HG02623 (cell line): ENCODE measurements at regions not wholly inside any gene's neighbourhood (a gene's known extent, or its start where the extent isn't known, plus 50 kb on each side); places are given as distances from the start of the nearest gene placed in this dataset.

Experiments used
- ATAC-seq: cut with Tn5 transposase; IDR thresholded peaks from one replicate; pipeline ENCODE4 v1.9.1; 2021; ENCODE audit warnings: moderate library complexity; ENCODE audit not compliant: unreplicated experiment

DNA sequence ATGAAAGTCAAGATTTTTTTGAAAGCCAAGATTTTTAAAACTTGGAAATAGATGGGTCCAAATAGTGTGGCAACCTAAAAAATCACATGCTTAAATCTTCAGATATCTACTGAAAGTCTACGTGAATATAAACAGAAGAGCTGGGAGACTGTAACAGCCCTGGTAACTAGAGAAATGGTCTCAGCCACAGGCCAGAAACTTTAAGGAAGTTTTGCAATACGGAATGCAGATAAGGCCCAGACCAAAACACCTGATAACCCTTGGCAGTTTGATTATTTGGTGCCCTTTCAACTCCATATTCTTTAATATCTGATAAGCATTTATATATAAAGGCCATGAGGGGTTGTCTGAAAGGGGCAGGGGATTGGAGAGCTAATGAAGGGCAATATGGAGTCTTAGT, 537.3 kb upstream of the TGFBR2 start:
- ATAC-seq, result no peak

DNA sequence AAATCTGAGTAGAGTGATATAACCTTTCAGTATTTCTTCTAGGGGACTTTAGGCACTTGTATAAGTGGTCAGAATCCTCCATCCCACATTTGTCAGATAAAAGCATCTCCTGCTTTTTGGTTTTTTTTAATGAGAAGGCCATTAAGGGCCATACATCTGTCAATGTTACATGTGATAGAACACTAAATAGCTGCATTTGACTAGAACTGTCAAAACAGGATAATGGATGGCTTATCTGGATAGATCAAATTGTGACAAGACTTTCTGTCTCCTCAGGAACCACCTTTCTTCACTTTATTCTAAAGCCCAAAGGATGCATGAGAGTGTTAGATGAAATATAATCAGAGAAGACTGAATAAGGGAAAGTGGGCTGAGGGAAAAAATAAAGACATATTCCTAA, 533.4 kb upstream of the TGFBR2 start:
- no peak for ATAC-seq

DNA sequence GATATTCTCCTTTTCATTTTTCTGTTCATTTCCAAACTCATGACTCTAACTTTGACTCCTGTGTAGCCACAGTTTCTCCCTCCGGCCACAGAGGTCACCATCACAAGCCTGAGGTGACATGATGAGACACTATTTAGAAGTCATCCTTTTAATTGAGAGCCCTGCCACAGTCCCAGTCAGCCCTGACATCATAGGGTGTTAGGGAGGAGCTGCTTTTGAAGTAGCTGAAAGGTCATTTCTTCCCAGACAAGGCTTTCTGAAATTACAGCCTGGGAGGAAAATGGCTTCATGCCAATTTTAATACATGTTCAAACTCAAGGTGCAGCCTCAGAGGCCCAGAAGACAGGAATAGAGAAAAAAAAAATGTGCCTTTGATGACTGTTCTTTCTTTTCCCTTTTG, 532.8 kb upstream of the TGFBR2 start:
- ATAC-seq, result no peak

DNA sequence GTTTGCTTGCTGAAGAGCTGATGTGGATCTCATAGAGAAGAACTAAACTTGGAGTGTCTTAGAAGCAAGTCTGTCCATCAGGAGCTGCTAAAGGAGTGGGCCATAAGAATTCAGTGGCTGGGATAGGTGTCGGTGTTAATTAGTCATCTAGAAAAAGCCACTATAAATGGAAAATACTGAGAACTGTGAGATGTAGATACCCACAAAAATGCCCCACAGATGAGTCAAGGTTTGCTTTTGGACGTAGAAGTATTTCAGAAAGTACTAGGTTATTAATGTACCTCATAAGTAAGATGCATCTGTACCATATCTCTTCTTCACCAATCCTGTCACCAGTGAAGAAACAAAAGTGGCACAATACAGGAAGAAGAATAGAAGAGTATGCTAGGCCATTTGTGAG, 530.9 kb upstream of the TGFBR2 start:
- ATAC-seq, result no peak

- no peak for ATAC-seq
Measured at GRCh38 chr3:30076899-30077298, 529.5 kb upstream of the TGFBR2 start.

- no peak for ATAC-seq
Measured at GRCh38 chr3:30077746-30078145, 528.7 kb upstream of the TGFBR2 start.

- no peak for ATAC-seq
Measured at GRCh38 chr3:30078736-30079135, 527.7 kb upstream of the TGFBR2 start.

DNA sequence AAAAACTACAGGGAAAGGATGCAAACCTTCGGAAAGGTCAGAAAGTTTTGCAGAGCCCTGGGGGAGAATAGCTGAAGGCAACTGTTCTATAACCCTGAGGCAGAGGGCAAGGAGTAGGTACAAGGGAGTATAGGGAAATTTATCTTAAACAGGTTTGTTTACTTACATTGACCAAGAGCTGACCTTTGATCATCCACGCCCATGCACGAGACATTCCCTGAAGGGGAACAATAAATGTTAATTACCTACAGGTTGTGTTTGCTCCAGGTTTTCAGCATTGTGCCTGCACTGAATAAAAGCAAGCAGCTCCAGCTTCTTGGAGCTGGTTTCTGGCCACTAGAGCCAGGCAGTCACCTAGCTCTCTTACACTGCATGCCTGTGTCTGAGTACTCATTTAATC, 524.5 kb upstream of the TGFBR2 start:
- no peak for ATAC-seq

GRCh38 chr3:30082652-30083051, 523.7 kb upstream of the TGFBR2 start:
- no peak for ATAC-seq

- no peak for ATAC-seq
Measured at GRCh38 chr3:30083315-30083714, 523.1 kb upstream of the TGFBR2 start.

- no peak for ATAC-seq
Measured at GRCh38 chr3:30084316-30084715, 522.1 kb upstream of the TGFBR2 start.

GRCh38 chr3:30084971-30085403, 521.4 kb upstream of the TGFBR2 start:
- no peak for ATAC-seq

- ATAC-seq, result no peak
Measured at GRCh38 chr3:30085486-30085885, 520.9 kb upstream of the TGFBR2 start.

GRCh38 chr3:30091686-30092085, 514.7 kb upstream of the TGFBR2 start:
- no peak for ATAC-seq

- no peak for ATAC-seq
Measured at GRCh38 chr3:30097022-30097650, 509.3 kb upstream of the TGFBR2 start.

- ATAC-seq, result no peak
Measured at GRCh38 chr3:30098243-30098642, 508.2 kb upstream of the TGFBR2 start.

DNA sequence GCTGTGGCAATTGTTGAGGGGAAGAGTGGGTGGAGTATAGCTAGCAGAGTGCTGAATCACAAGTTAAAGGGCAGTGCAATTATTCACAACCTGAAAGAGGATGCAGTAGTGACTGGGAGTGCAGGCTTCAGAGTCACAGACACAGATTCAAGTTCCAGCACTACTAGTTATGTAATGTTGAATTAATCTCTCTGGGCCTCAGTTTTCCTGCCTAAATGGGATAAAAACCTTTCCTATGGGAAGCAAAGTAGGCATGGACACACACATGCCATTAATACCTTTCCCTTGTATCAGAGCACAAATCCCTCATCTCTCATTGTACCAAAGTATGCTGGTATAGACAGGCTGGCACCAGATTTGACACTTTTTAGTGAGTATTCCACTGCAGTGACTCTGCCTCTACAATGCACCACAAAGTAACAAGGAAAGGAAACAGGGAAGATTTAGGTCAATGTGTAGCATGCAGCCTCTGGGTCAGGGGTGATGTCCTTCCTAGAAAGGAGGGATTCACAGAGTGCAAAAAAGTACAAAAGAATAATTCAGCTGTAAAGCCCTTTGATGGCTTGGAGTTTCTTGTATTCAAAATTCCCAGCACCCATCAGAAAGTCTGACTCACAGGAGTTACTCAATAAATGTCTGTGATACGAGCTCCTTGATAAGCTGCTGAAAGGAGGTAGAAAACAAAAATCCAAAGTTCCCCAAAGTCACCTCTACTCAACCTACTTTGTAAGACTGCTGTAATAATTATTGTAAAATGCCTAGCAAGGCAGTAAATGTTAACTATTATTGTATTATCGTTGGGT, 507.5 kb upstream of the TGFBR2 start:
- ATAC-seq, result no peak

- ATAC-seq, result no peak
Measured at GRCh38 chr3:30102356-30102755, 504.0 kb upstream of the TGFBR2 start.

DNA sequence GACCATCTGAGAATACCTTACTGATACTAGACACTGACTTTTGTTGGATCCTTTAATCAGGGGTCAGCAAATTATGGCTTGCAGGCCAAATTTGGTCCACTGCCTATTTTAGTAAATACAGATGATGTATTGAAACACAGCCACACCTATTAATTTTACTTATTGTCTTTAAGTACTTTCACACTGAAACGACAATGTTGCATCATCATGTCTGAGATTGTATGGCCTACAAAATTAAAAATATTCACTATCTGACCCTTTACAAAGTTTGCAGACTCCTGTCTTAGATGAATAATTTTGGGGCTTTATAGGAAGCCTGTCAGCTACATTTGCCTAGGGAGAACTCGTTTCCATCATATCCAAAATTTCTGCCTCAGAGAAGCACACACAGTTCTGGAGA, 503.2 kb upstream of the TGFBR2 start:
- no peak for ATAC-seq

DNA sequence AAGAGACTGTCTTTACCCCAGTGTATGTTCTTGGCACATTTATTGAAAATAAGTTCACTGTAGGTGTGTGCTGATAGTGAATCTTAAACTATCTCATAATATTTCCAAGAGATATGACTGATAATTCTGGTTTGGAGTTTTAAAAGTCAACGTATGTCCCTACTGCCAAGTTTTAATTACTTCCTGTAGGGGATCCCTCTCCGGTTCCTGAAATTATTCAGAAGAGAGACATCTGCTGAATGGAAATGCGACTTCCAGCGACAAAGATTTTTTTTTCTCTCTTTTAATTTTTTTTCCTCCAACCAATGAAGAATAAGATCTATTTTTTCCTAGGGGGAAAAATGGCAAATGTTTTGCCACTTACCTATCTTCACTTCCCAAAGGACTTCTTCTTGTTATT, 498.9 kb upstream of the TGFBR2 start:
- no peak for ATAC-seq

GRCh38 chr3:30112411-30112810, 494.0 kb upstream of the TGFBR2 start:
- no peak for ATAC-seq

- no peak for ATAC-seq
Measured at GRCh38 chr3:30112902-30113484, 493.4 kb upstream of the TGFBR2 start.
